ENCODE measurements at regions not wholly inside any gene's neighbourhood (a gene's known extent, or its start where the extent isn't known, plus 50 kb on each side); places are given as distances from the start of the nearest gene placed in this dataset.

DNA sequence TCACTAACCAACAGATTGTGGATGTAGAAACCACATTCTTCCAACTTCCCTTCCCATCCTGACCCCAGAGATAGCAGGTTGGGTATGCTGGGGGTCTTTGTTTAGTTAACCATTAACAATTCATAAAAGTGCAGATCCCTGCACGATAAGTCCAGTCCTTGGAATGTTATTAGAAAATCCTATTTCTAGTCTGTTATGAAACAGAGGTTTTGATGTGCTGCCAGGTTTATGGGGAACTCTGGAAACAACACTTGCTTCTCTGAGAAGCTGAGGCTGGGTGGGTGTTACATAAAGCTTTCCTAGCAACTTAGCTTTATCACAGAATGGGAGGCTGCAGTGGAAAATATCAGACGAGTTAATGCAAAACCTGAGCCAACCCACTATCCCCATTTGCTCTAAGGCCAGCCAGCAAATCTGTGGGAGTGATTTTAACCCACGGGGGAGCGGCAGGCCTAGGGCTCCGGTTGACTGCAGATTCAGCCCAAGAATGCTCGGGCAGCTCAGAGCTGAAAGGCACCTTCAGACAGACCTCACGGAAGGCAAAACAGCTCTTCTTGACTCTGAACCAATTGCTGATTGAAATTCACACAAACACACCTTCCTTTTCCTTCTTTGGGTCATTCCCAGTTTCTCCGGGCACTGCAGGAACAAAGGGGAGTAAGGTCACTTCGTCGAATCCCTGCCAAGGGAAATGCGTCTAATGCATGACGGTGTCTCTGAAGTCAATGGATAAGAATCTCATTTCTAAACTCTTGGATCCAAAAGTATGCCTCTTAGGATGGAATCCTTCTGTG, 111.7 kb upstream of the IRF2BP2 start (continued):
- TF ChIP-seq, protein P1, sequence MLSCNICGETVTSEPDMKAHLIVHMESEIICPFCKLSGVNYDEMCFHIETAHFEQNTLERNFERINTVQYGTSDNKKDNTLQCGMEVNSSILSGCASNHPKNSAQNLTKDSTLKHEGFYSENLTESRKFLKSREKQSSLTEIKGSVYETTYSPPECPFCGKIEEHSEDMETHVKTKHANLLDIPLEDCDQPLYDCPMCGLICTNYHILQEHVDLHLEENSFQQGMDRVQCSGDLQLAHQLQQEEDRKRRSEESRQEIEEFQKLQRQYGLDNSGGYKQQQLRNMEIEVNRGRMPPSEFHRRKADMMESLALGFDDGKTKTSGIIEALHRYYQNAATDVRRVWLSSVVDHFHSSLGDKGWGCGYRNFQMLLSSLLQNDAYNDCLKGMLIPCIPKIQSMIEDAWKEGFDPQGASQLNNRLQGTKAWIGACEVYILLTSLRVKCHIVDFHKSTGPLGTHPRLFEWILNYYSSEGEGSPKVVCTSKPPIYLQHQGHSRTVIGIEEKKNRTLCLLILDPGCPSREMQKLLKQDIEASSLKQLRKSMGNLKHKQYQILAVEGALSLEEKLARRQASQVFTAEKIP (CRISPR knock-in tag; IDR thresholded peaks at IDR 0.05; ENCODE audit: borderline replicate concordance): no peak
- no peak for TF ChIP-seq CBX1 (IDR thresholded peaks at IDR 0.05; ENCODE audit: low read depth)
- TF ChIP-seq ZNF639 (CRISPR knock-in tag; conservative IDR thresholded peaks at IDR 0.05): no peak
- no peak for TF ChIP-seq HIVEP1 (CRISPR knock-in tag; IDR thresholded peaks at IDR 0.05)
- no peak for TF ChIP-seq JARID2 (CRISPR knock-in tag; IDR thresholded peaks at IDR 0.05; ENCODE audit: insufficient replicate concordance)
- no peak for TF ChIP-seq ZNF235 (CRISPR knock-in tag; IDR thresholded peaks at IDR 0.05; ENCODE audit: borderline replicate concordance)
- no peak for TF ChIP-seq ZNF660 (CRISPR knock-in tag; IDR thresholded peaks at IDR 0.05; ENCODE audit: borderline replicate concordance, low read depth)
- peak; percentile 90 for TF ChIP-seq SOX5 (CRISPR knock-in tag; IDR thresholded peaks at IDR 0.05; ENCODE audit: borderline replicate concordance)
- no peak for TF ChIP-seq ZNF569 (CRISPR knock-in tag; IDR thresholded peaks at IDR 0.05; ENCODE audit: borderline replicate concordance)
- TF ChIP-seq ZNF335 (CRISPR knock-in tag; IDR thresholded peaks at IDR 0.05): 0 out of 2 replicates have a peak, but pooled peaks have one; percentile 40
- peak; percentile 64 for TF ChIP-seq PHF5A (CRISPR knock-in tag; IDR thresholded peaks at IDR 0.05; ENCODE audit: low read depth, unreplicated experiment)
- peak; percentile 63; the same call in 1 of the 2 replicates for TF ChIP-seq ZHX1 (CRISPR knock-in tag; IDR thresholded peaks at IDR 0.05; ENCODE audit: low read depth)
- no peak for TF ChIP-seq FOXO4 (CRISPR knock-in tag; conservative IDR thresholded peaks at IDR 0.05)
- TF ChIP-seq ZNF713 (CRISPR knock-in tag; IDR thresholded peaks at IDR 0.05): no peak
- TF ChIP-seq ZNF766 (CRISPR knock-in tag; IDR thresholded peaks at IDR 0.05; ENCODE audit: borderline replicate concordance): peak; percentile 70; the same call in 1 of the 2 replicates
- no peak for TF ChIP-seq ZNF530 (CRISPR knock-in tag; IDR thresholded peaks at IDR 0.05; ENCODE audit: low read depth)
- TF ChIP-seq FOXJ3 (CRISPR knock-in tag; IDR thresholded peaks at IDR 0.05; ENCODE audit: borderline replicate concordance): peak; percentile 97; the same call in 1 of the 2 replicates
- TF ChIP-seq EHMT2 (IDR thresholded peaks at IDR 0.05; ENCODE audit: borderline replicate concordance, low read depth, low read length): no peak
- 0 out of 2 replicates have a peak, but pooled peaks have one; percentile 69 for TF ChIP-seq ZNF749 (CRISPR knock-in tag; IDR thresholded peaks at IDR 0.05; ENCODE audit: borderline replicate concordance)
